ENCODE measurements at regions not wholly inside any gene's neighbourhood (a gene's known extent, or its start where the extent isn't known, plus 50 kb on each side); places are given as distances from the start of the nearest gene placed in this dataset.

- H2AFZ ChIP-seq (ENCODE audit: low read depth, low read length, severe bottlenecking), result no peak overlapping the region
- H3K4me2 ChIP-seq (ENCODE audit: low read depth, low read length, poor library complexity, severe bottlenecking), result no peak overlapping the region
- TF ChIP-seq EZH2phosphoT487 (conservative IDR thresholded peaks at IDR 0.05; ENCODE audit: low read length), result no peak
- H3K27me3 ChIP-seq (ENCODE audit: low read length), result no peaks in the 10 kb centered on the region
- H3F3A ChIP-seq (ENCODE audit: insufficient read depth), result no peaks in the 10 kb centered on the region
- no peak overlapping the region for H3K27ac ChIP-seq (ENCODE audit: low read depth, low read length)
- H3K9ac ChIP-seq (ENCODE audit: low read length), result no peak overlapping the region
- H3K79me2 ChIP-seq (ENCODE audit: insufficient read depth, low read length), result no peaks in the 10 kb centered on the region
- H3K9me2 ChIP-seq (replicated peaks; ENCODE audit: insufficient read depth, low read length), result no peaks in the 10 kb centered on the region
- no peak overlapping the region for H3K4me3 ChIP-seq (ENCODE audit: insufficient read depth, low read length, poor library complexity, severe bottlenecking)
- H4K20me1 ChIP-seq (ENCODE audit: low read depth, low read length), result no peaks in the 10 kb centered on the region
- no peaks in the 10 kb centered on the region for H3K36me3 ChIP-seq (ENCODE audit: low read length)
- H3K9me3 ChIP-seq (ENCODE audit: insufficient read depth, low read length), result no peaks in the 10 kb centered on the region
These were observed 838.0 kb upstream of the WWC1 start for GRCh38 chr5:167453246-167454030.

- H3K27ac ChIP-seq (ENCODE audit: low read depth, low read length), result no peak overlapping the region
- no peaks in the 10 kb centered on the region for H3K27me3 ChIP-seq (ENCODE audit: low read length)
- H3K79me2 ChIP-seq (ENCODE audit: insufficient read depth, low read length), result no peaks in the 10 kb centered on the region
- no peaks in the 10 kb centered on the region for H3F3A ChIP-seq (ENCODE audit: insufficient read depth)
- no peak overlapping the region for H3K4me3 ChIP-seq (ENCODE audit: insufficient read depth, low read length, poor library complexity, severe bottlenecking)
- no peaks in the 10 kb centered on the region for H3K36me3 ChIP-seq (ENCODE audit: low read length)
- TF ChIP-seq EZH2phosphoT487 (conservative IDR thresholded peaks at IDR 0.05; ENCODE audit: low read length) (no peak), CTCF (IDR thresholded peaks at IDR 0.05; ENCODE audit: insufficient read depth, low read length, poor library complexity, severe bottlenecking) (no peak)
- H4K20me1 ChIP-seq (ENCODE audit: low read depth, low read length), result no peaks in the 10 kb centered on the region
- H3K9me3 ChIP-seq (ENCODE audit: insufficient read depth, low read length), result no peaks in the 10 kb centered on the region
- no peak overlapping the region for H3K4me2 ChIP-seq (ENCODE audit: low read depth, low read length, poor library complexity, severe bottlenecking)
- H3K9ac ChIP-seq (ENCODE audit: low read length), result no peak overlapping the region
- no peak overlapping the region for H2AFZ ChIP-seq (ENCODE audit: low read depth, low read length, severe bottlenecking)
- no peaks in the 10 kb centered on the region for H3K9me2 ChIP-seq (replicated peaks; ENCODE audit: insufficient read depth, low read length)
These were observed 833.0 kb upstream of the WWC1 start for GRCh38 chr5:167458412-167458811.

GRCh38 chr5:167460449-167461020 lies 830.9 kb upstream of the WWC1 start:
- Histone ChIP-seq H3K27me3 (ENCODE audit: low read length) (no peaks in the 10 kb centered on the region), H3K27ac (ENCODE audit: low read depth, low read length) (no peak overlapping the region), H3F3A (ENCODE audit: insufficient read depth) (no peaks in the 10 kb centered on the region), H3K9me3 (ENCODE audit: insufficient read depth, low read length) (no peaks in the 10 kb centered on the region), H4K20me1 (ENCODE audit: low read depth, low read length) (no peaks in the 10 kb centered on the region), H3K36me3 (ENCODE audit: low read length) (no peaks in the 10 kb centered on the region), H3K9me2 (replicated peaks; ENCODE audit: insufficient read depth, low read length) (no peaks in the 10 kb centered on the region), H3K4me2 (ENCODE audit: low read depth, low read length, poor library complexity, severe bottlenecking) (no peak overlapping the region), H3K79me2 (ENCODE audit: insufficient read depth, low read length) (no peaks in the 10 kb centered on the region), H3K4me3 (ENCODE audit: insufficient read depth, low read length, poor library complexity, severe bottlenecking) (no peak overlapping the region), H2AFZ (ENCODE audit: low read depth, low read length, severe bottlenecking) (no peak overlapping the region), H3K9ac (ENCODE audit: low read length) (no peak overlapping the region)
- TF ChIP-seq EZH2phosphoT487 (conservative IDR thresholded peaks at IDR 0.05; ENCODE audit: low read length), result no peak
- no peak for TF ChIP-seq CTCF (IDR thresholded peaks at IDR 0.05; ENCODE audit: insufficient read depth, low read length, poor library complexity, severe bottlenecking)

DNA sequence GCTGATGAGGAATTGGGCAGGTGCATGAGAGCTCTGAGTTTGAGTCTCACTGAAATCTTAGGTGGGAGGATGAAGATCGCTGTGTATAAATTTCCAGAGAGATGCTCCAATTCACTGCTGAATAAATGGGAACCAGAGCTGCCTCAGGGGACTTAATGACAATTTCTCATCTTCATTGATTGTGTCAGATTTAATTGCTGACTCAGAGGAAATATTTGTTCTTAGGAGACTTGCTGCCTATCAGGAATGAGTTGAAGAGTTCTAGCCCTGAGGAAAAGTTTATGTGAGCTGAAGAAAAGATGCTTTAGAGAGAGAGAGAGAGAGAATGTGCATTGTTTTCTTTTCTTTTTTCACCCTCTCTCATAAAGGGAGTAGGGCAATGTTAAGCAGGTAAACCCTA lies 827.5 kb upstream of the WWC1 start:
- Histone ChIP-seq H3K36me3 (ENCODE audit: low read length) (no peaks in the 10 kb centered on the region), H3K9ac (ENCODE audit: low read length) (no peak overlapping the region), H3K27ac (ENCODE audit: low read depth, low read length) (no peak overlapping the region), H3K4me3 (ENCODE audit: insufficient read depth, low read length, poor library complexity, severe bottlenecking) (no peak overlapping the region), H2AFZ (ENCODE audit: low read depth, low read length, severe bottlenecking) (no peak overlapping the region), H3K79me2 (ENCODE audit: insufficient read depth, low read length) (no peaks in the 10 kb centered on the region), H4K20me1 (ENCODE audit: low read depth, low read length) (no peaks in the 10 kb centered on the region), H3K9me2 (replicated peaks; ENCODE audit: insufficient read depth, low read length) (no peaks in the 10 kb centered on the region), H3K4me2 (ENCODE audit: low read depth, low read length, poor library complexity, severe bottlenecking) (no peak overlapping the region), H3F3A (ENCODE audit: insufficient read depth) (no peaks in the 10 kb centered on the region), H3K9me3 (ENCODE audit: insufficient read depth, low read length) (no peaks in the 10 kb centered on the region), H3K27me3 (ENCODE audit: low read length) (no peaks in the 10 kb centered on the region)
- TF ChIP-seq EZH2phosphoT487 (conservative IDR thresholded peaks at IDR 0.05; ENCODE audit: low read length), result no peak
- no peak for TF ChIP-seq CTCF (IDR thresholded peaks at IDR 0.05; ENCODE audit: insufficient read depth, low read length, poor library complexity, severe bottlenecking)

Data from SU-DHL-6 (cell line).